GM18508 (cell line): ENCODE measurements at regions not wholly inside any gene's neighbourhood (a gene's known extent, or its start where the extent isn't known, plus 50 kb on each side); places are given as distances from the start of the nearest gene placed in this dataset.
"Not testable (repeated sequence)": the region's sequence is repeated elsewhere in the genome, so short reads cannot be mapped to it uniquely, and the experiment has no call there.

ENCODE experiments used
- ATAC-seq: cut with Tn5 transposase; IDR thresholded peaks from one replicate; pipeline ENCODE4 v1.9.1; 2021; ENCODE audit warnings: moderate number of reproducible peaks; ENCODE audit not compliant: insufficient read depth, unreplicated experiment

DNA sequence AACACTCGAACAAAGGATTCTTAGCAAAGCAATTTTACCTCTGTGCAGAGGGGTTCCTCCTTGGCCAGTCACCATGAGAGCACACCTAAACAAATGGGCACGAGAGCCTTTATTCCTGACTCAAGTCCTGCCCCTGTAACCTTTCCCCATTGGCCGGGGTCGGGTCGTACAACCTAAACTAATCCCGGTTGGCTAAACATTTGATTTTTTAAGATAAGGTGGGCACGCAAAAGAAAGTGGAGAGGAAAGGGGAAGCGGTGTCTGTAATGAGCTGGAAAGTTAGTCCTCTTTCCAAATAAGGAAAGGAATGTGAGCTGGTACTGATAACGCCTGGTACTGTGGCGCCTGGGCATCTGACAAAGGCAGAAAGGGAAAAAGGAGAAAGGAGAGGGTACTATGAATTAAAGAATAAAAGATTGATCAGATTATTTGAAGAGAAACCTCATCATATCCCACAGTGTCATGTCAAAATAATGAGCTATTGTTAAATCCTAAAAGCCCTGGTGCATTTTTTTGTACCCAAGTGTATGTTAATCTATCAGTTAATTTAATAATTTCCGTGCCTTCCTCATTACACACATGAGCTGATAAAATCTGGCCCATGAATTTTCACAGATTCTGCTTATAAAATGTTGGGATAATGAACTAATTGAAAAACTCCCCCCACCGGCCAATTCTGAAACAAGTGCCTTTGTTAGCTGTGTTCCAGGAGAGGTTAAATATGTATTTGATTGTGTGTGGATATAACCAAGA is 335.7 kb downstream of the RFC3 start:
- ATAC-seq: no peak

DNA sequence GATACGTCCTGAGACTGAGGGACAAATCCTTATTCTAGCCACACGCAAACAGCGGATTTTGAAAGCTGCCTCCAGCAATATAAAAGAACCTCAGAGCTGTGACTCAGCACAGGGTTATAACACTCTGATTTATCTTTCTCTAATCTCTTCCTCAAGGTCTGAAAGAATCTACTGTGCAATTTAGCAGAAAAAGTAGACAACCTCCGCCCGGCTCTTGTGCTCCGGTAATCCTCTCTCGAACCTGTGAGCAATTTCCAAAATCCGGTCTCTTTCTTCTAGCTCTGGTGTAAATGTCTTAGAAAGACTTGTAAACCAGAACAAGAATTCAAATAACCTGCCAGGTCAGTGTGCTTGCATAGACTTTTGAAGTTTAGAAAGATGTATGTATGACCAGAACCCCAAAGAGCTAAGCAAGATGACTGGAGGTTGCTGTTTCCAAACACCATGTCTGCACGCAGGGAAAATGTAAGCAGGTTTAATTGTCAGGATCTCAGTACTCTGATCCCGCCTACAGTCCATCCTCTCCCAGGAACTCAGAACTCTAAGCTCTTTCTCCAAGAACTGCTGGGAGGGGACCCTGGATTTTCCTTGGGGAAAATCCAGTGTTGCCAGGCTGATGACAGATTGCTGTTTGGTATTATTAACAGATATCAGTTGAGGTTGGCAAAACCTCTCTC is 338.1 kb downstream of the RFC3 start:
- ATAC-seq: no peak

DNA sequence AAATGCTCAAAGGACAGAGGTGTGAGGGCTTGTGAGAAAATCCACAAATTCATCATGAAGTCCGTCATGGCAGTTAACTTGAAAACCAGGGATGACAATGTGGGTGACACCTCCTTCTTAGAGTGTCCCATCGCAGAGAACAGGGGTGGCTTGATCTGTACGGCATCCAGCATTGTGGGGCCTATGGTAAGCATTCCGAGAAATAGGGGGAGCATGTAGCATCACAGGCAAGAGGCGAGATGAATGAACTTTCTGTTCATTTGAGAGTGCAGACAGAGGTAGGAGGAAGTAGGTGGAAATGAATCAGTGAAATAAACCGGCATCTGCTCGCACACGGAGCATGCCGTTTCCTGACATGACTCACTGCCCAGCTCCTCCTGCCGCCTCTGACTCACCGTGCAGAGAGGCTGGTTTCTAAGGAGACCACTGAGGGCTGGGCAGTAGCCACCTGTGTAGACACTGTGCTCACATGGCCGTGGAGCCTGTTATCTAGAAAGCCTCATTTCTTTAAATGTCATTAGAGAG is 339.0 kb downstream of the RFC3 start:
- peak; percentile 98 for ATAC-seq

DNA sequence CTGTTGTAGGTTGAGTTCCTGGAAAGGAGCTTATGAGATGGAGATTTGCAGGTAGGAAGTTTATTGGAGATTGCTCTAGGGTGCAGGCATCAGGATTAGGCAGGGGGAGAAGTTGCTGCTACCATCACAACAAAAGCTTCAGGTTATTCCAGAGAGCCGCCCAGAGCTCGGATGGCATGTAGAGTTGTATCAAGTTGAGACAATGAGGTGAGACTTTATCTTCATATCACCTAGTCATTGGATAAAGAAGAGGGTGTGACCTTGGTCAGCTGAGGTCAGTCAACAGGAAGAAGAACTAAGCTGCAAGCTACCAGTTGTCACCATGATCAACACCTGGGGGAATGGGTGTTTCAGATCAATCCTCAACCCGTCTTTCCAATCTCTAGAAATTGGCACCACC is 342.0 kb downstream of the RFC3 start:
- ATAC-seq: no peak

DNA sequence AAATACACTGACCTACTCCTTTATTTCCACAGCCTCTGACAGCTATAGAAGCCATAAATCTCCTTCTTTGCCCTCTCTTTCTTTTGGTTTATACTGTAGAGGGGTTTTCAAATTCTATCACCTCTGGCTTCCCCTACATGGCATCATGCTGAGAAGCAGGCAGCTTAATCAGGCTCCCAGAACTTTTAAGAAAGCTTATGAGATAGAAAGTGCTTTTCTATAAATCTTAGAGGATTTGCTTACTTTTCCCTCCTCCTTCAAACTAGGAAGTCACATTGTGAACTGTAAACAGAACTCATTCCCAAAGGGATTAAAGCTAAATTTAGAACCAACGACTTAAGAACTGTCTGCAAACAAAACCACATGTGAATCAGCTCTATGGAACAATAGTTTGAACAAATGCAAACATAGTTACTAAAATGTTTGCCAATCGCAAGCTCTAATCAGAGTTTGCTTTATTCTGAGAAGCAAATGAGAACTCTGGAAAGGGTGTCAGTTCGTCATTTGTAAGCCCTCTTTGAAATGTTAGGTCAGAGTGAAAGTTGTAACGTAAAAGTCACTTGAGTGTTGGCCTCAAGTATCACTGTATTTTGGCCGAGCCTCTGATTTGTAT is 344.1 kb downstream of the RFC3 start:
- ATAC-seq: no peak

DNA sequence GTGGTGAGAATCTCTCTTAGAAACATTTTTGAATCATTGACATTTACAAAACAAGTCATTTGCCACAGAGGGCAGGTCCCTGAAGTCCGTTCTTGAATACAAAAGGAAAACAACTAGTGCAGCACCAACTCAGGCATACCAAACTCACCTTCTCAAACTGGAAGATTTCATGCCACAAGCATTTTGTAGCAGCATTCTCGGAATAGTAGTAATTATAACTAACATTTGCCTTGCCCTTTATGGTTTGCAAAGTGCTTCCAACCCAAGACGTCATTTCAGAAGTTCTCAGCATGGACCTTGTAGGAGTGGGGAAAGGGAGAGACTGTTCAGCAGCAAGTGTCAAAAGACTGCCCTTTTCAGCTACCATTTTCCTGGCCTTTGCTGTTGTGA is 344.6 kb downstream of the RFC3 start:
- no peak for ATAC-seq

DNA sequence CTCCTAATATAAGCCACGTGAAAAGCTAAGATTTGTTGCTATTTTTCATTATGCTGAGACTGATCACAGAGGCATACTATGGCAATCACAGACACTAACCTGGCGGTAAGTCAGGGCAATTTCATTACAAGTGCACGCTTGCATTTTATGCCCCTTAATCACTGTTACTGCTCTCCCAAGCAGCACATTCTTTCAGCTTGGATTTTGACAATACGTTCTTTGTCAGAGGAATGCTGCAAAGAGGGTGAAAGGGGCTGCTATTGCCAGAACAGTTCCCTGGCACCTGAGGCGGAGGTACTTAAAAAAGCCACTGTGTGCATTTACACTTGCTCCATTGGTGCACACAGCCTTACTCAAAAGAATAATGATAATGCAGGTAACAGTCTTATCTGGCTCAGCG is 346.6 kb downstream of the RFC3 start:
- ATAC-seq: no peak

DNA sequence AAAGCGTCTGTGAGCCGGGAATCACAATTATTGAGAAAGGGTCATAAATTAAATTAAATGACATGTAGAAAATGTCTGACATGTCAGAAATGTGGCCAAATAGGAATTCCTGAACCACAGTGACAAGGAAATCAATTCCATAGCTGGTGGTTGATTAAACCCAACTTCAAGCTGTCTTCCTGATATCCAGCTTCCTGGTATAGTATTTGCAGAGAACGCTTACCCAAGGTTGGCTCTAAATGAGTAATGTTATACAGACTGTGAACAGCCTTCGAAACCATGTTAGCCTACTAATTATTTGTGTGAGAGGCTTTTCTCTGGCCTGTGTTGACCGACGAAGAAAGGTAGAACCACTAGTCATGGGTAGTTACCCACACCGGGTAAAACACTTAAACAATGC is 347.2 kb downstream of the RFC3 start:
- no peak for ATAC-seq

DNA sequence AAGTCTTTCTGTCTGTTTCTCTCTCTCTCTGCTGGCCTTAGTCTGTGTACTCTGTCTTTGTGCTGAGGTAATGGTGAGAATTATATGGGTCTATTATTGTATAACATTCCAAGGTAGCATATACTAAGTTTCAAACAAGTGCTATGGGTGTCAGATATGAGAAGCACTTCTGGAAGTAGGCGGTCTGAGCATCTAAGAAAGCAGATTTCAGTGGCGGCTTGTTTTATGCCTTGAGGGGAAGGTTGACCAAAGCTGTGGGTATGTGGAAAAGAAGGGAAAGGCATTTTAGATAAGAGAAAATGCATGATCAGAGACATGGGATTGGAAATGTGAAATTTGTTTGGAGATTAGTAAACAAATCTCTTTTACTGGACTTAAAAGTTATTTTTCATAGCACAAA is 348.5 kb downstream of the RFC3 start:
- ATAC-seq: no peak

DNA sequence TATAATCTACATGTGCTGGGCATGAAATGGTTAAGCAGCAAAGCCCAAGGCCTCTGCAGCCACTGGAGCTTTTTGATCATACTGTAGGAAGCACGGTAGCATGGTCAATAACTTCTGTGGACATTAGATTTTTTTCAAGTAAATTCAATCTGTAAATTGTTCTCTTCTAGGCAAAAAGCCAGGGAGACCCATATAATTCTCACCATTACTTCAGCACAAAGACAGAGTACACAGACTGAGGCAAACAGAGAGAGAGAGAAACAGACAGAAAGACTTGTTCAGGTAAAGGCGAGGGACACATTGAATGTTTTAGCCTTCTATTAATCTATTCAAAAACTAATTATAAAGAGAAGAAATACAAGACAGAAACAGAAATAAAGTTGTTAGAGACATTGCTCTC is 349.4 kb downstream of the RFC3 start:
- ATAC-seq: no peak

DNA sequence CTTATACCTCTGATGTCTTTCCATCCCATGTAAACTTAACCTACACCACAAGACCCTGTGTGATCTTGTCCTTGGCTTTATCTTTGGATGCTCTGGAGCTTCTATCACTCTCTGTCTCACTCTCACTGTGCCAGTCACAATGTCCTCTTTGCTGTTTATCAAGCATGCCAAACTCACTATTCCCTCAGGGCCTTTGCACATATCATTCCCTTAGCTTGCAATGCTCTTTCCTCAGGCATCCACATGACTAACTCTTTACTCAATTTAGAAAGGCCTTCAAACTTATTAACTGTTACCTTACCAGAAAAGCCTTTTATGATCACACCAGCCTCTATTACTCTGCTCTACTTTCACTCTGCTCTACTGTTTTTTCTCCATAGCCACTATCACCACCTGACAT is 354.1 kb downstream of the RFC3 start:
- ATAC-seq: no peak

DNA sequence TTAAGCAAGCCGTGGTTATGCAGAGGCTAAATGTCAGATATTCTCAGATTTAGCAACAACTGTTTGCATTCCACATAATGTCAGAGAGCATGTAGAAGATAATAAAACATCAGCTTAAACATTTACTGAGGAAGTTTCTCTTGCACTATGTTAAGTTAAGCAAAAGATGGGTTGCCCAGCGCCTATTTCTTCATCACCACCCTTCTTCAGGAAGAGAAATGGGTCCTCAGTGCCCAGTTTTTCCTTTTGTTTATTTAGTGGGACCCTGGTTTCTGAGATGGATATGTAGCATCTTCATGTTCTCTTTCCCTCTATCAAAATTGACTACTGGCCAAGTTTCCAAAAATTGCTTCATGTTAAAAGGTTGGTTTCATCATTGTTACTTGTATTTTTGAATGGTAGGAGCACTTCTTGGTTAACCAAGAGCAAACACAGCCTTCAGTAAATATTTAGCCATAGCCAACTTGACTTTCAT is 356.8 kb downstream of the RFC3 start:
- ATAC-seq: no peak

DNA sequence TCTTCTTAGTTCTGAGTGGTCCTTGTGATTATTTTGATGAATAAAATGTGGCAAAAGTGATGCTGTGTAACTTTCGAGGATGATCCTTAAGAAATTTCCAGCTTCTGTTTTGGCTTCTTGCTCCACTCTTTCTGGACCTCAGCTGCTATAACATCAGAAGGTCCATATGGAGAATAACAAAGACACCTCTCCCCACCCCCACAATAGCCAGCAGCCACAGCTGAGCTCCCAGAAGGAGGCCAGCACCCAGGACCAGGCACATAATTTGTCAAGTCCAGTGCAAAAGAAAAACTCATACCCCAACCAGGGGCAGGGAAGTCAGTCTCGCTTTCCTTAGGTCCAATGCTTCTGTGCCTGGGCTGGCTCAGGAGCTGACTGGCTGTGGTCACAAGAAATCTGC is 357.6 kb downstream of the RFC3 start:
- no peak for ATAC-seq

DNA sequence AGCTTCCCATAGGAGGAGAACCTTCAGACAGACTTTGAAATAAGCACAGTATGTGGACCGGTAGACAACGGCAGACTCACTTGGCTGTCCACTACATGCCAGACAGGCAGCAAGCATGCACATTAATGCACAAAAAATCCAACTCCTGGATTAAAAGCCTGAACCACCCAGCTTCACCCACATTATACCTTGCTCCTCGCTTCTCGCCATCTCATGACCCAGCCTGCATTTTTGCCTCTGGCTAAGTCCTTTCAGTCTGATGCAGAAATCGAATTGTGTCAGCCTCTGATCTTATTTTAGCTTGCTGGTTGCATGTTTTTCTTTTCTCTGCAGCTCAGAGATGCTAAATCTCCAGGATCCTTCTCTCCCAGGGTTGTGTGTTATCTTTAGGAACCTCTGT is 358.7 kb downstream of the RFC3 start:
- no peak for ATAC-seq

DNA sequence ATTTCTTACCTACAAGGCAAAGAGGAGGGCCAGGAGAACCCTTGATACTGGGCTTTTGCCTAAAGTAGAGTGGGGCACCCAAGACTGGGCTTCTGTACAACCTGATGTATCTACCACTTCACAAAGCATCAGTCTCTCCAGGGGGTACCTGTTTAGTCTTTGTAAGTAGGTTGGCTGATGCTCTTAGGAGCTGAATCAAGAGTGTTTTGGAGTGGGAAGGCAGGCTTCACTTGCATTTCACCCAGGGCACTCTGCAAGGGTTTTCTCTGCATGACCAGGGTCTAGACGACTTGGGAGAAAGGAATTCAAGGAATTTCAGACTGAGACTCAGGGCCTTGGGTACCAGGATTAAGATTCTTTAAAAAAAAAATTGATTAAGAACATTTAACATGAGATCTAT is 361.5 kb downstream of the RFC3 start:
- ATAC-seq: no peak

DNA sequence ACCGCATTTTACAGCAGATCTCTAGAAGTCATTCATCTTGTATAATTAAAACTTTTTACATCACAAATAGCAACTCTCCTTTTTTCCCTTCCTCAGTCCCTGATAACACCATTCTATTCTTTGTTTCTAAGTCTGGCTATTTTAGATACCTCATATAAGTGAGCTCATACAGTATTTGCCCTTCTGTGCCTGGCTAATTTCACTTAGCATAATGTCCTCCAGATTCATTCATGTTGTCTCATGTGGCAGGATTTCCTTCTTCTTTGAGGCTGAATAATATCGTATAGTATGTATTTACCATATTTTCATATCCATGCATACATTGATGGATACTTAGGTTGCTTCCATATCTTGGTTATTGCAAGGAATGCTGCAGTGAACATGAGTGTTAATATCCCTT is 362.0 kb downstream of the RFC3 start:
- no peak for ATAC-seq

DNA sequence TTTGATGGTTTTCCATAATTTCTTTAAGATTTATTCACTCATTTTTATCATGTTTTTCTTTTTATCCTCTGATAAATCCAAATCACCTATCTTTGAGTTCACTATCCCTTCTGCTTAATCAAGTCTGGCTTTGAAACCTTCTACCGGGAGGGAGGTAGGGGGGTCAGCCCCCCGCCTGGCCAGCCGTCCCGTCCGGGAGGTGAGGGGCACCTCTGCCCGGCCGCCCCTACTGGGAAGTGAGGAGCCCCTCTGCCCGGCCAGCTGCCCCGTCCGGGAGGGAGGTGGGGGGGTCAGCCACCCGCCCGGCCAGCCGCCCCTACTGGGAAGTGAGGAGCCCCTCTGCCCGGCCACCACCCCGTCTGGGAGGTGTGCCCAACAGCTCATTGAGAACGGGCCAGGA is 363.3 kb downstream of the RFC3 start:
- not testable (repeated sequence) for ATAC-seq

DNA sequence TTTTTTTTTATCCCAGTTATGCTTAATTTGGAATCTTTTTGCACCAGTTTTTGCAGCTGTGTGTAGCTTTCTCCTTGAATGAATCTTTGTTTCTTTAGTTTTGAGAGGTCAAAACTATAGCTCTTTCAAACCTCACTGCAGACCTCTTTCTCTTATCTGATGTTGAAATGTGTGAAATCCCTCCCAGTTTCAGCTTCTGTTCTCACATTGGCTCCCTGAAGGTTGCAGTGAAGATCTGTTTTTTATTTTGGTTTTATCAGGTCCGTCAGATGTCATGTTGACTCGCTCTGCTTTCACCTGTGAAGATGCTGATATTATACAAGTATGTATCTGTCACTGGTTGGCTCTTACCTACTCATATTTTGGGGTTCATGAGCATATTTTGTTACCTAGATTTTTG is 372.0 kb downstream of the RFC3 start:
- ATAC-seq: no peak

DNA sequence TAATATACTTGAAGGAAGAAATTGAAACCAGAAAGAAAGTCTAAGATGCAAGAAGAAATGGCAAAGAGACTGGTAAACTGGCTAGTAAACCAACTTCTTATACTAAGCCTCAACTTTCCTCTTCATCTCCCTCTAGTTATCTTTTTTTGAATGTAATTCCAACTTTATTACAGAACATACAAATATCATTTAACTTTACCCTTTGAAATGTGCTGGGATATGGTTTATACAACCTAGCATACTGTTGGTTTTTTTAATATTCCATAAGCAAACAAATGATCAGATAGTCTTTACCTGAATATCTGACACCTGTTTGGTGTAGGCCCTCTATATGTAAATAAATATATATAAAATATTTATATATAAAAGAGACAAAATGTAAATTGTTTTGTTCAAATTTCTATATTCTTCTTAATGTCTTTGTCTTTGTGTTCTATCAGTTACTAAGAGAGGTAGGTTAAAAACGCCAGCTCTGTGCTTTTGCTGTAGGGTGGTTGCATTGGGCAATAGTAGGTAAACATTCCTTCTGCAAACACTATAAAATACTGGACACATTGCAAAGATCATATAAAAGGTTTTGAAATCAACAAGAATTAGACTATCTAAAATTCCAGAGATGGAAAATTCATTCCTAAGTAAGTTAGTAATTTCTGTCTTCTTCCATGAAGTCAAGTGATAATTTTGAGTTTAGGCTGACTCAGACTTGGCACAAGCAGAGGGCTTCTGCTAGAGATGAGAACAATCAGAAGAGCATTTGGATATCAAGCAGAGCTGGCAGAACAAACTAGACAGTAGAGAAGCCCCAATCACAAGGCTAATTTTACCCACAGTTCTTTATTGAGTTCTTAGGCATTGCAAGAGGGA is 383.3 kb downstream of the RFC3 start:
- no peak for ATAC-seq

DNA sequence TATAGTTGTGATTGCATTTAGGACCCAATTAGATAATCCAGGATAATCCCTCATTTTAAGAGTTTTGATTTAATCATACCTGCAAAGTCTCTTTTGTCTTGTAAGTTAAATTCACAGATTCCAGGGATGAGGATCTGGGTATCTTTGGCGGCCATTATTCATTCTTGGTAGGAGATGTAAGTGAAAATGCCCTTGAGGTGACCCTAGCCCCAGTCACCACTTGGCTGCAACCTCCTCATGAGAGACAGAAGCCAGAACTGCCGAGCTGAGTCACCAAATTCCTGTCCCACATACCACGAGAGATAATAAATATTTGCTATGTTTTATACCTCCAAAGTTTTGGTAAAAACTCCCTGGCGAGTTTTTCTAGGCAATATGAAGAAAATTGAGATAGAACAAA is 389.4 kb downstream of the RFC3 start:
- no peak for ATAC-seq

DNA sequence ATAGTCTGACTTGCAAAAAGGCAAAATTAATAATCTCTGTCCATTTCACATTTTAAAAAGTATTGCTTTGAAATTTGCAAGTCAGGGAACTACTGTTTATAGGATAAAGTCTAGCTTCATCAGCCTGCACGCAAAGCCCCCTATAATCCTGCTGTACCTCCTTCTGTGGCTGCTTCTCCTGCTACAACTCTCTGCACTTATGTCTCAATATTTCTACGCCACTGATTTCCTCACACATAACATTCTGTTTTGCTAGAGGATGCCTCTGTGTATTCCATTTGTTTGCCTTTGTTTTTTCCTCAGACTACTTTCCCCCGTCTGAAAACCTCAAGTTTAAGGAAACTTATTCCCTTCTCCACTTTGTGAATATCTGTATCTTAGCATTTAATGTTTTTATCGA is 389.9 kb downstream of the RFC3 start:
- no peak for ATAC-seq
